GM18858 (cell line): ENCODE measurements at regions not wholly inside any gene's neighbourhood (a gene's known extent, or its start where the extent isn't known, plus 50 kb on each side); places are given as distances from the start of the nearest gene placed in this dataset.

Experiments
- ATAC-seq: cut with Tn5 transposase; IDR thresholded peaks from one replicate; pipeline ENCODE4 v1.9.1; 2021; ENCODE audit not compliant: unreplicated experiment

DNA sequence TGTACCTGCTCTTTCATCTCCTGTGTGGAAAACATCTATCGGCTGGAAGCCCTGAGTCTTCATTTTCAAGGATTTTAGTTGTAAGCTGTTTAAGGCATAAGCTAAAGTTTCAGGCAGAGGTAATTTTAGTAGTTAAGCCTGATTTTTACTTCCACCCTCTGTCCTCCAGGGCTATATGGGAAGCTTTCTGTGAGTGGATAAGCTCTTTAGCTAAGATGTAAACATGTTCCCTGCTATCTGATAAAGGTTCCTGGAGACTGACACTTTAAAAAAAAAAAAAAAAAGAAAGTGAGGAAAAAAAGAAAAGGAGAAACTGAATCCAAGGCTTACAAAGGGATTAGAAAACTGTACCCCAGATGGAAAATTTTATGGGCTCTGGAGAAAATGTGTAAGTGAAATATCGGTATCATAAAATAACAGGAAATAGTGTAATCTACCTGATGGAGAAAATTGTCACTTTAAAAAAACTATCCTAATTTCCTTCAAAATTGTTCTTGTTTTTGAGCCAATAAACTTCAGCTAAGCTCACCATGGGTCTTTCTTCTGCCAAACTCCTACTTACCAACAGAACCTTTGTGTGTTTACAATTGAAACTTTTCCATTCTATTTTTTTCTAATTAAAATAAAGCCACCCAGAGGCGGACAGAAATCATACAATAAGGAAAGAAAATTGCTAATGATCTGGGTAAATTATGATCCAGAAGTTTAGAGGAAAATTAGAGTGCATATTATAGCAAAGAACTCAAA is 180.5 kb downstream of the TGFB2 start:
- no peak for ATAC-seq

DNA sequence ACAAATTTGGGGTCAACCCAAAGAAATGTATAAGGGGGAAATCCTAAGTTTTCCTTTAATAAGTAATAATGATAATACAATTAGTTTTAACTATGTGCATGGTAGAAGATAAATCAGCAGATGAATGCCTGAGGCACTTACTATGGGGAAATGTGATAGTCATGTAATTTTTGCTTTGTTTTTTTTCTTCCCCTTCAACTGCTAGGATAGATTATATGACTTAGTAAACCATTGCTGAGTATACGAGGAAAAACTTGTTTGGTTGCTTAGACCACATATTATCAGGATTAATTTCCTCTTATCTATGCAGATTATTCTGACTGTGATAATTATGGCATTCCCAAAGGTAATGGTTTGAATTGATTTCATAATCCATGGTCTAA is 181.1 kb downstream of the TGFB2 start:
- ATAC-seq: no peak

DNA sequence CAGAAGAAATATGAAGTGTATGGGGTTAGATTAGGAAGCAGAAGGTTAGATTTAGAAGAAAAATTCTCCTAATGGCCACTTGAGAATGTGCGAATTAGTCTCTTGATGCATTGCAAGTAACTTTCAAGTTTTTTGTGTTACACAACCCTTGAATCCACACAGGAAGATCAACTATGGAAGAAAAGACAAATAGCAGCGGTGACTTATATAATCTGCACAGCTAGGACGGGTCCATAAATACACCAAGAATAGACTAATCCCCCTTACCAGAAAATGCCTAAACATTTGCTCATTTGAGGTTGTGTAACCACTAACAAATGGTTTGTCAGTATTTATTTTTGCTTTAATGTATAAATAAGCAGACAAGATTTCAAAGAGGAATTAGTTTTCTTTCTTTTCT is 182.6 kb downstream of the TGFB2 start:
- no peak for ATAC-seq

DNA sequence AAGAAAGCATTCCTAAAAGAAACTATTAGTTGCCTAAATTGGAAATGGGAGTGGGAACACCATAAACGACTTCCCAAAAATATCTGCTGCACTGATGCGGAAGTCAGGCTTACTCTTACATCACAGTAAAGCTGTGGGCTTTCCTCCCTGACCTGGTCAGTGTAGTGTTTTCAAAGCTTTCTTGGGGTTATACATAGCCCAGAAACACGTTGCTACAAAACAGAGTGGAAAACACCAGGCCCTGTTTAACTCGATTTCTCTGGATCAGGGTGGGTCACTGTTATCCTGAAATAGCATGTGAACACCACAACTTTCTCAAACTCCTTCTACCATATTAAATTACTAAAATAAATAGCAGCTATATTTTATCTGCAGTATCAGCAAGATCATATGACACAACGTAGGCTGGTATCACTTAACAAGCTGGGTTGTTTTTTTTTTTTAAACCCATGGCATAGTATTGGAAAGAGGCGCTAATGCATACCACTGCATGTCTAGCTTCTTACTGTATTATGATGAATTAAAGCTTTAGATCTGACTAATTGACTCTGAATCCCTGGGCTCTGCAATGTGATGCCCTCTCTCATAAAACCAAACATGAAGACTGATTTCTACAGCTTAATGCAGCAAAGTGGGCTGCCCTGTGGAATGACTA is 184.6 kb downstream of the TGFB2 start:
- ATAC-seq: no peak

DNA sequence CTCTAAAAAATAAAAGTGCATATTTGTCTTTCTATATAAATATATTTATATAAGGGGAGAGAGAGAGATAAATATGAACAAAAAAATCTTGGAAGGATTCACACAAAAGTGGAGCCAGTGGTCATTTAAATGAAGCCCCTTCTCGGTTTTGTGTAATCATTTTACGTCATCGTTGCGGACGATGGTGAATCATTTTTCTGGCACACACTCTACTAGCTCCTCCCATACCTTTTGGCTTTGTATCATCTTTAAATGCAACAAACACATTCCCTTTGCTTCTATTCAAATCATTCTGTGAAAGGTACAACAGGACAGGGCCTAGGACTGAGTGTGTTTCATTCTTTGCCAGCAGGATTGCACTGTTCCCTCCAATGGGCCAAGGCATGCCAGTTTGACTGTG is 186.8 kb downstream of the TGFB2 start:
- no peak for ATAC-seq

DNA sequence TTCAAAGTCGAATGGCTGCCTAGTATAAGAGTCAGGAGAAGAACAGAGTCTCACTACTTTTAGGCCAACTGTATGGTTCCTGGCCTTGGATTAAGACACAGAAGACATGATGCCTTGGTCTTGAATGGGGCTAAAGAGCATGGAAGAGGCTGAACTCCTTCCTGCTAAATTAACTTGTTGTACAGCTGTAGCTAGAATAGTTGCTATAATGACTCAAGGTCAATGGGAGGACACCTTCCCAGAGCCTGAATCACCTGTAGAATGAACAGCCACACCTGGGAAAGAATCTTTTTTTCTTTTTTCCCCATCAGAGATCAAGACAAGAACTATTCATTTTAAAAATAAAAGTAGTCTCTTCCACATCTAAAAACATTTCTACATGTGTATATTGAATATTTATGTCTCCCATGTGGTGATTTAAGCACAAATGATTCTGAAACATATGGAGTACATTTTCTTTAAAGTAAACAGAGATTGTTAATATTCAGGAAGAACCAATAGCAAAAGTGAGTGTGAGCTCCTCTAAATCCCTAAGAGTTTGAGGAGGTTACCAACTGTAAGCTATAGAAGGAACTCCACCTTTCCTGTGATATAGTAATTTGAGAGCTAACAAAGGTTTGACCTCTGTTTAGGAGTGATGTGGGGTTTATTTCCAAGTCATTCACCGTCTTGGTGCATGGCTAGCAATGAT is 191.3 kb downstream of the TGFB2 start:
- no peak for ATAC-seq

DNA sequence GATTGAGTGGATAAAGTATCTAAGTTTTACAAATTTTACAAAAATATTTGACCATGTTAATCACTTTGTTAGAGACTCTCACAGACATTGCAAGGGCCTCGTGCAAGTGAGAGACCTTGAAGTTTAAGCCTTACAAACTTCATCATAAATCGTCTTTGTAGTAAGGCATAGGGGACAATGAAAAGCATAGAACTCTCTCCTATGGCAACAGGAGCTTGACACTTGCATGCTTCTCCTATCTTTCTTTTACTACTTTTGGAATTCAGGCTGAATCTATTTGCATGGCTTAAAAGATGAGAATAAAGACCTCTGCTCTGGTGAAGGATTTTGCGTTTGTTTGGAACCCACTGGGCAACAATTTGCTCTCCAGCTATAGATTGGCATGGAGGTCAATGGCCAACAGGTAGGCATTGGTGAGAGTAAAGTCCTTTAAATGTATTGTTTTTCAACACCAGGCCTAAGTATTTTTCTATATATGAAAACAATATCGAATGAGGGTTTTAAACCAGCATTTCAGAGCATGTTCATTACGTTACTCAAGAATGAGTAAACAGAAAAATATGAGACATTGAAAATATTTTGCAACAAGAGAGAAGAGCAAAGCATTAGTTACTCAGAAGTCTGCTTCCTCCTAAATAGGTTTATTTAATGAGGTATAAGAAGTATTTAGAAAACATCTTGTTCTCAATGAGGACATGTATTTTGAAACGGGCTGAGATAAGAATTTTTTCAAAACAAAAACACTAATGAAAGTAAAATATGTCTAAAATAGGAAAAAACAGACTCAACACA is 192.2 kb downstream of the TGFB2 start:
- ATAC-seq: no peak

DNA sequence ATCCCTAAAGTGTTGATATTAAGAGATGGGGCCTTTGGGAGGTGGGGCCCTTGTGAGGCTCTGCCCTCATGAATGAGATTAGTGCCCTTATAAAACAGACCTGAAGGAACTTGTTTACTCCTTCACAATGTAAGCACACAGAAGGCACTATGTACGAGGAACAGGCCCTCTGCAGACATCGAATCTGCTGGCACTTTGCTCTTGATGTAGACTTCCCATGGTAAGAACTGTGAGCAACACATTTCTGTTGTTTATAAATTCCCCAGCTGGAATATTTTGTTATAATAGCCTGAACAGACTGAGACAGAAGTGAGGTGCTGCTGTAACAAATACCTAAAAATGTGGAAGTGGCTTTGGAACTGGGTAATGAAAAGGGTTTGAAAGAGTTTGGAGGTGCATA is 193.2 kb downstream of the TGFB2 start:
- no peak for ATAC-seq

DNA sequence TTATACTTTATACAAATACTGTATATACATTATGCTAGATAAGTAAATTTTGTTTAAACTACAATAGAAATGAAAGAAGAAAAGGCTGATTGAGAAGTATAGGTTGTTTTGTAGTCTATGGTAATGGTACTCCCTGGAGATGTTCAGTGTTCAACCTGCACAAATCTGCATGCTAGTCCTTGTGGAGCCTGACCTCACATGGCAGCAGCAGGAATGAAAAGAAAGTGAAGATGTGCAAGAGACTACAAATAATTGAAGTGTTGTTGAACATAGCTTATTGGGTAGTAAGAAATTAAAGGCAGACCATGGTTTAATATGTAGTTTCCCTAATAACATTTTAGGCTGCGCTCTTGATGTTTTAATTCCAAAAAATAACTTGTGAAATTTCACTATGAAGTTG is 201.2 kb downstream of the TGFB2 start:
- ATAC-seq: no peak

DNA sequence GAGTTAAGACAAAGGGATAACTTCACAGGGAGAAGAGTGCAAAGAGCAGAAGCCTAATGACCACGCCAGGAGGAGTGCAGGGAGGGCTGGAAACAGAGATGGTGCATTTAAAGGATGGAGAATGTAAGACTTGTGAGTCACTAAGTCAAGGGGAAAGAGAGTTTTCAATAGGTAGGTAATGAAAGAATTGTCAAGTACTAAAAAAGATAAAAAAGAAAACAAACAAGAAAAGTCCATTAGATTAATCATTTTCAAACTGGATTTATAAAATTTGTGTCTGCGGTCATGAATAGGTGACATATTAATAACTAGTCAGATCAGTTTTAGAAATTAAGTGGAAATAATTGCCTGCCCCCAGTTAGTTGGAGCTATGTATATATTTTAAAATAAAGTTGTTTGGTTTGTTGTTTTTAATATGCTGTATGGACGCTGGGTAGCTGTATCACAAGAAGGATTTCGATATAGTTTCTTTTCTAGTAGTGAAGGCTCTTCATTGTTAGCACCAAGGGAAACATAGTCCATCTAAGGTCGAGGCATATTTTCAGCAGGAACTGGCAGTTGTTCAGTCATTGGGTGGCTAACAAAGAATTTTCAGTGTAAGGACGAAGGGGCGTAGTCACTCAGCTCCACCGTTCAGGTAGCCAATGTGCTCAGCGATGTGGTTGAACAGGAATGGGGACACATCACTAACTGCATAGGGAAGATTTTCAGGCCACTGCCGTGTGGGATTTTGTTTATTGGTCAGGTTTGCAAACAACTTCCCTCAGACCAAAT is 203.0 kb downstream of the TGFB2 start:
- no peak for ATAC-seq

DNA sequence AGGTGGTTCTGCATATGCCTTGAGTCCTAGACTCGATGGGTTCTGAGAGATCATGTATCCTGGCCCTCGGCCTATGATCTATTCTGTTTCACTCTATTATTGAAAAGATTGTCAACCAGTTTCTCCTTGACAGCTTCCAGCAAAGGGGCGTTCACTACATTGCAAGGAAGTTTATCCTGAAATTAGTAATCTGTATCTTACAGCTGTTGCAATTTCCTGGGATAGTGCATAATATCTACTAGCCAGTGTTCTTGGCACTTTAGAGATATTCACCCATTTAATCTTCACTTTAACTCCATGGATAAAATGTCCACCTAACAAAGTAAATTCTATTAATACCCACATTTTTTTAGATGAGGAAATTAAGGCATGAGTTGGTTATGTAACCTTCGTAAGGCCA is 203.6 kb downstream of the TGFB2 start:
- ATAC-seq: no peak

DNA sequence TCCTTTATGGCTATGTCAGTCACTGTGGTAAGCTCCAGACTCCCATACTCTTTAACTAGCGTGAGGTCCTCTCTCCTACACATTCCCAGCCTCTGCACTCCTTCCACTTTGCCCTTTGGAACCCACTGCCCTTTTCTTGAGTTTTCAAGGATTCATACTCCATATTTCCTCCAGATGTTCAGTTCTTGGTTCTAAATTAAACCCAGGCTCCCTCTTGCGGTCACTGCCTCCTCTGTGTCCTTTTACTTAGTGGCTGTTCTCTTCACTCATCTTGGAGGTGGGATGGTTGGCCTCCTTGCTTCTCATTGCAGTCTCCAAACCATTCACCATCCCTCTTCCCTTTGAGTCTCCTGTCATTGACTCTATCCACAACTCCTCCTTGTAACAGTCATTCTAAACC is 208.1 kb downstream of the TGFB2 start:
- ATAC-seq: no peak

DNA sequence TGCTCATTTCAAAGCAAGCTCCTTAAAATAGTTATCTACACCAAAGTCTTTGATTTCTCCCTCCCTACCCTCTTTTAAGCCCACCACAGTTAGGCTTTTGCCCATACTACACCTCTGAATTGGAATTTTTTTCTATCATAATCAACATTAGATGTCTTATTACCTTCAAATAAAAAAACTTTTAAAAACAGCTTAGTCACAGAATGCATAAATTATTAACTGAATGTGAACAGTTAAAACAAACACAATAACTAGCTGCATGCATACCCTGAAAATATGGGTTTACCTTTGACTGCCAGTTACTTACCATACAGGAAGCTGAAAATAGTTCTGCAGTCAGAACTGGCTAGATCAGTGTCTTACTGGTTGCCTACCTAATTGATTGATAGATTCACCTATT is 210.9 kb downstream of the TGFB2 start:
- ATAC-seq: no peak

DNA sequence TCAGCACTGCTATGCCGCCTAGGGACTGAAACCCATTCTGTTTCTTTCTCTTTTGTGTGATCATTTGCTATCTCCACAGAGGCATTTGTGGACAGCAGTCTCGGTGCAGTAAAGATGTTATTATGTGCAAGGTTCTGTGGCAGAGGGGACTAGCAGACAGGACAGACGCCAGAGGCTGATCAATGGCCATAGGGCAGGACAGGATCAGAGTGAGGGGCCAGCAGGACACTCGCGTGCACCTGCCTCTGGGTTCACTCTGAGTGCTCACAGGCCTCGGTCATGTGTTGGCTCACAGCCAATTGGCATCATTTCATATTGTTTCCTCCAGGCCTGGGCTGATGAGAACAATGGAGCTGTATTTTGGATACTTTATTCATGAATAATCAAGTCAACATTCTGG is 212.6 kb downstream of the TGFB2 start:
- ATAC-seq: no peak

DNA sequence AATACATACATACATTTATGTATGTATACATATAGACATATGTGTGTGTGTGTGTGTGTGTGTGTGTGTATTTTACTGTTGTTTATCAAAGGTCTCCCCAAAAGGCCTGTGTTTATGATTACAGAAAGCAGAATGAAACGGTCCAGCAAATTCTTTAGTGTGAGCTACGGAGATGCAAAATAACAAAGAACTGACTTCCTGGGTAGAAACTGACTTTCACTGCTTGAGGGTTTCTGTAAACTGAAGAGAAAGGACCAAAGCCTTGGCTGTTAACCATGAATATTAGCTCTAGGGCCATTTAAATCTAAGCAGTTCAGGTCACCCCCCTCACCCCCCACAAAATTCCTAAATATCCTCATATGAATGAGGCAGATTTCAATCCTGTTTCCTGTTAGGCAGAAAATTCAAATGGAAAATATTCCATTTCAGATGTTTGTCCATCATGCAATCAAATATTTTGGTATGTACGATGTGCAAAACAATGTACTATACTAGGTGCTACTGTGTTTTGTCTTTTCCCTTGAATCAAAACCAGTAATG is 213.2 kb downstream of the TGFB2 start:
- no peak for ATAC-seq

DNA sequence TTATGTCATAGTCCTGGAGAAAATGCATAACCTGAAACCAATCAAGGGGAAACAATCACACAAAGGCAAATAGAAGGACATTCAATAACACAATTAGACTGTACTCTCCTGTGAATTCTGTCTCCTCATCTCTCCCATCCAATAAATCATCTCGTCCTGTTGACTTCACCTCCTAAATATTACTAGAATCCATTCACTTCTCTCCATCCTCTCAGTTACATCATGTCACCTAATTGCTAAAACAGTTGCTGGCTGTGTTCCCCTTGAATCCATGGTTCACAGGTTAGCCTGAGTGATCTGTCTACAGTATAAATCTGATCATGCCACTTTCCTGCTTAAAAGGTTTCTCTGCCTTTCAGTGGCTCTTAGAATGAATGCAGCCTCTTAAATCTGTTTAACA is 220.2 kb downstream of the TGFB2 start:
- no peak for ATAC-seq

DNA sequence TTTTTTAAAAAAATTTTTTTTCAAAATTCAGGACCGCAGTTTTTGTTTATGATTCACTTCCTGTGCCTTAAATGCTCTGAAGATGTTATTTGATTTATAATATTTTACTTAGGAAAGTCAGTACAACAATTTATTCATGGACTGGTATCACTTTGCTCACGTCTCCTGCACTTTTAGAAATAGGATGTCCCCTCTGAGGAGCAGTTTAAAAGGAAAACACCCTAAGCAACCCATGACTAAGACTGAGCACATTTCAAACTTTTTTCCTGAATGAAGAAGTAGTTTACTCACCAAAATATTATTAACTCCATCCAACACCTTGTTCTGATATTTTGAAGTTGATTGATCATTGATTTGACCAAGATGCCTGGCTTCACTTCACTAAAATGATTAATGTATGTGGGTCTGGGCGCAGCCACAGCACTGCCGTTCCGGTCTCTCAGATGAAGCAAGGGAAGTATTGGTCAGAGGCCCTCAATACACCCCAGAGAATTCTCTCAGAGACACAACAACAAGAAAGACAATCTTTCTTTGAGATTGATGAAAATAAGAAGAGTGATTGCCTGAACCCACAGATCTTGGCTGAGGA is 223.9 kb downstream of the TGFB2 start:
- no peak for ATAC-seq

DNA sequence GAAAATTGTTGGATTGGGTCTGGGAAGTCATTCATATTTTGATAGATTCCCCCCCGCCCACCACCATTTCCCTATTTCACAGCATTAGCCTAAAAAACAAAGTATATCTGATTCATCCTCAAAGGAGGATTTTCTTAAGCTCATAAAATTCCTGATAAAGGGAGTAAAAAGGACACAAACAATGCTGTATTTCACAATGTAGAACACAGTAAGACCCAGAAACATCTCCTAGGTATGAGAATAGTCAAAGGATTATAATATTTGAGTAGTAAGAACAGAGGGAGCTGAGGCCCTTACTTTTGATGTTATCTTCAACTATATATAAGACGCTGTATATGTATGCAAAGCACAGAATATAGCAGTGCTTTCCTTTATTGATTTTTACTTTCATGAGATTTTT is 225.3 kb downstream of the TGFB2 start:
- no peak for ATAC-seq

DNA sequence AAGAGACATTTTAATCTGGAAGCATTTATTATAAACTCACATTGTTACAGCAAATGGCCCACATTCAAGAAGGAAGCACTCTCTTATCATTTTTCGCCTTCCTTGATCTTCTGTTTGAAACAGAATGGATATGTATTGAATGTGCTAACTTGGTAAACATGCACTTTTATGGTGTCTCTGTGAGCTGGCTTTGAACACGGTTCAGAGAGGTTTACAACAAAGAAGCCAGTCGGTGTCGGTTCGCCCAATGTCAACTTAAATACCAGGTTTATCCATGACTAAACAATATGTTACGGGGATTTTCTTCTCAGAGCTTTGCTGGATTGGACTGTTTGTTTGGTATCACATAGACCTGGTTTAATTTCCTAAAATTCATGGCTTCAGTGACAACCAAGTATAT is 226.4 kb downstream of the TGFB2 start:
- ATAC-seq: no peak

DNA sequence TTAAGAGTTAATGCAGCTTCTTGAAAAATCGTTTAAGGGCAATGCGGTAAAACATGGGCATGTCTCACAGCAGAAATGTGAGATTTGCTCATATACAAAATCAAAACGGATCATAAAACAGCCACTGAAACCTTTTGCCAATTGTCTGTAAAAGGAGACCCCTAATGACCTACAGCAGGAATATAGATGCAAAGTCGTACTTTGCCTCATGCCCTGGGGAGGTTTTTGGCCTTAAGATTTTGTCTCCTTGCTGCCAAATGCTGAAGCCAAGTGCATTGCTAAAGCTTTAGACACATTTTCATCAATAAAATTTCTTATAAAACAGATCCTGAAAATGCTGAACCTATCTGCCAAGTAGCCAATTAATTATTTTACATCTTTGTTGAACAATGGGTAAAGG is 226.9 kb downstream of the TGFB2 start:
- ATAC-seq: no peak
